GM12801 (cell line): ENCODE measurements at regions not wholly inside any gene's neighbourhood (a gene's known extent, or its start where the extent isn't known, plus 50 kb on each side); places are given as distances from the start of the nearest gene placed in this dataset.

Source experiments
- TF ChIP-seq, protein P1 (sequence below): IDR thresholded peaks from one replicate; pipeline ENCODE4 v1.5.1; 2011; ENCODE audit warnings: control low read depth; ENCODE audit not compliant: insufficient read length; ENCODE audit errors: extremely low read depth

DNA sequence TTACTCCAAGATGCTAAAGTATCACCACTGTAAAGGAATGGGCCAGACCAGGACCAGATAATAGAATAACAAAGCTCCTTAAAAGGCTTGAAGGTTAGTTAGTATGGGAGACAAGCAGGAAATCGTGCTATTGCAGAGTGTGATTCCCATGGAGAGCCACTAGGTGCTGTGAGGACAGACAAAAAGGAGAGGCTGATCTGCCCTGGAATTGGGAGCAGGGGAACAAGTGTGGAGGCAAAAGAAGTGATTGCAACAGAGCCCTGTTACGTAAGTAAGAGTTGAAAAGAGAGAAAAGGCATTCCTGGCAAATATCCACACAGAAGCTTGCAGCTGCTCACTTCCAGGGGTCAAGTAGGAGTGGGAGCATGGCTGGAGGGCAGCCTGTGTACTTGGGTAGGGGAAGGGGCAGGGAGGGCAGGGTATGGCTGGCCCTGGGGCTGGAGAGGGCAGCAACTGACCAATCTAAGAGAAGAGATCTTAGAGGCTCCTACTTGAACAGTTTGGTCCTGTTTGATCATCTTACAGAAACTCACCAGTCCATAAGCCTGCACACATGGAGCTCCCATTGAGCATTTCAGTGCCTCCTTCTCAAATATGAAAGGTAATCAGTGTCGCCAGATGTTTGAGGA lies 207.7 kb upstream of the GJB5 start:
- TF ChIP-seq, protein P1, sequence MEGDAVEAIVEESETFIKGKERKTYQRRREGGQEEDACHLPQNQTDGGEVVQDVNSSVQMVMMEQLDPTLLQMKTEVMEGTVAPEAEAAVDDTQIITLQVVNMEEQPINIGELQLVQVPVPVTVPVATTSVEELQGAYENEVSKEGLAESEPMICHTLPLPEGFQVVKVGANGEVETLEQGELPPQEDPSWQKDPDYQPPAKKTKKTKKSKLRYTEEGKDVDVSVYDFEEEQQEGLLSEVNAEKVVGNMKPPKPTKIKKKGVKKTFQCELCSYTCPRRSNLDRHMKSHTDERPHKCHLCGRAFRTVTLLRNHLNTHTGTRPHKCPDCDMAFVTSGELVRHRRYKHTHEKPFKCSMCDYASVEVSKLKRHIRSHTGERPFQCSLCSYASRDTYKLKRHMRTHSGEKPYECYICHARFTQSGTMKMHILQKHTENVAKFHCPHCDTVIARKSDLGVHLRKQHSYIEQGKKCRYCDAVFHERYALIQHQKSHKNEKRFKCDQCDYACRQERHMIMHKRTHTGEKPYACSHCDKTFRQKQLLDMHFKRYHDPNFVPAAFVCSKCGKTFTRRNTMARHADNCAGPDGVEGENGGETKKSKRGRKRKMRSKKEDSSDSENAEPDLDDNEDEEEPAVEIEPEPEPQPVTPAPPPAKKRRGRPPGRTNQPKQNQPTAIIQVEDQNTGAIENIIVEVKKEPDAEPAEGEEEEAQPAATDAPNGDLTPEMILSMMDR: no peak

- TF ChIP-seq, protein P1: no peak
Measured at GRCh38 chr1:34549199-34549598, 205.6 kb upstream of the GJB5 start.

DNA sequence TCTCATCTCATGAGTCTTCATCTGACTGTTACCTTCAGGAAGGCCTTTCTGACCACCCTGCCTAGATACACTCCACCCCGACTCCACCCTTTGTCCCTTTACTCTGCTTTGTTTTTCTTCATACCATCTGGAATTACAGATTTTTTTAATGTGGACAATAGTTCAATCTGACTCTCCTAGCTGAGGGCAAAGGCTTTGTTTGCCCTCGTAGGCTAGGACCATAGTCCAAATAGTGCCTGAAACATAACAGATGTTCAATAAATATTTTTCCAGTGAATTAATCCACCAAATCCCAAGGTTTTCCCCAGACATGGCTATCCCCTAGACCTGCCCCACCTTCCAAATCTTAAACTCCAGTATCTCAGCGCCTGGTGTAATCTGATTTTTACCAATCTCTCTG lies 176.5 kb upstream of the GJB5 start:
- TF ChIP-seq, protein P1: no peak

GRCh38 chr1:34582356-34582755 lies 172.5 kb upstream of the GJB5 start:
- TF ChIP-seq, protein P1: no peak

DNA sequence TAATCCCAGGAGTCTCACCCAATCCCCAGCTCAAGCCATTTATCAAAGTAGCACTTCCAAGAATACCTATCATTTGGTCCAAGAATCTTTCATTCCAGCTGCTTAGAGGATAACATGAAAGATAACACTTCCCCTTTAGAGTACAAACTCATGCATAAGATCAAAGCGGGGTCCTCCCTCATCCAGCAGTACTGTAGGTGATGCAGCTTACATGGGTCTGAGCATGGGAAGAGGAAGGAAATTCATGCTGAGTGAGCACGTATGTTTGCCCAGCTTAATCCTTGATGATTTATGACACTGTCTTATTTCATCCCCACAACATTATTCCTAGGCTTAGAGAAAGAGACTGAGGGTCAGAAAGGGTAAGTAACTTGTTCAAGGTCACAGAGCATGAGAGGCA lies 167.1 kb upstream of the GJB5 start:
- TF ChIP-seq, protein P1: no peak

DNA sequence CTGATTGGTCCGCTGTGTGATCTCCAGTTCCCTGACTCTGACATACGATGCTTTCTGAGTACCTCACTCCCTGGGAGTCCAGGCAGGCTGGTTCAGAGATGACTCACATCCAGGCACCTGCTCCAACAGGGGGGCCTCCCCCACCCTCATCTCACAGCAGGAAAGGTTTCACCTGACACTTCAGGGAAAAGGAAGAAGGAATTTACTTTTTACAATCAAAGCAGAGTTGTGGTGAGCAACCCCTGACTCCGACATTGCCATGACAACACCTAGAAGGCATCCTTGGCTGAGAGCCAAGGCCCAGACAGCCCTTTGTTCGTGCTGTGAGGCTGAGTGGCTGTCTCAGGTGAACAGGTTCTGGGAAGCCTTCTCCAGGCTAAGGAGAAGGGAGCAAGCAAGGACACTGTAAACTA lies 164.6 kb upstream of the GJB5 start:
- TF ChIP-seq, protein P1: no peak

DNA sequence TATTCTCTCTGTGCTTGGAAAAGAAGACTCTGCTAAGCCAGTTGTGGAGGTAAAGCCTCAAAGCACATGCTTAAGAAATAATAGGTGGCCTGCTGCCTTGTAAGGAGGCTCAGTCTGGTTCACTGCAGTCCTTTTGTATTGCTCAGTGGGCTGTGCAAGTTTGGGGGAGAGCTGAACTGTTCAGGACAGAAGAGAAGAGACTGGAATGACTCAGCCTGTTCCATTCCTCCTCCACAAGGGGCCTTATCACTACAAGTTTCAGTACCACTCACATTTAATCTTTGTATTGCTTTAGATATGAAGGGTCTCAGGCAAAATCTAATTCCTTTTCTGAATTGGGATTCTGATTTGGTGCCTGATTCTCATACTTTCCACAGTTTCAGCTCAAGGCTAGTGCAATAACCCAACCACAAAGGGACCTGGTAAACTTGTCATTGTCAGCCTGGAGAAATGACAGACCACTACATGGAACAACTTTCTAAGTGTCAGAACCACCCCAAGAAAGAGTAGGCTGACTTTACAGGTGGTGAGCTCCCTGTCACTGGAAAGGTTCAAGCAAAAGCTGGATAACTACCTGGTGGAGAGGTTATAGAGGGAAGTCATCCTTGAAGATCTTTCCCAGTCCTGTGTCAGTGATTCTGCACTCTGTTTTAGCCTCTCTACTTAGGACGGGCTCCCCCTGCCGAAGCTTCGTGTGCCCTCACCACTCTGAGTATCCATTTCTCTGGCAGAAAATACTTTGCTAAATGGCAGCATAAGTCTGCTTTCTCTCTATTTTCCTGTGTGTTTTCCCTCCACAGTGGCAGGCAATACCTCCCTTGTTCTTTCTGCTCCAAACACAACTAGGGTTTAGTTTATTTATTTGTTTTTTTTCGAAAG lies 162.9 kb upstream of the GJB5 start:
- TF ChIP-seq, protein P1: no peak
